Neural progenitor cell (in vitro differentiated cells): ENCODE measurements at regions not wholly inside any gene's neighbourhood (a gene's known extent, or its start where the extent isn't known, plus 50 kb on each side); places are given as distances from the start of the nearest gene placed in this dataset.

Source experiments
- CTCF ChIP-seq: fragments of 200-600 bp; sonication (generic); IDR thresholded peaks from 2 replicates; pipeline ENCODE4 v1.5.1; 2017; ENCODE audit warnings: antibody characterized with exemption, mild to moderate bottlenecking
- EZH2 ChIP-seq: fragments of 200-600 bp; sonication (generic); IDR thresholded peaks from 2 replicates; pipeline ENCODE4 v1.6.1; 2017; ENCODE audit warnings: antibody characterized with exemption, mild to moderate bottlenecking, moderate library complexity

GRCh38 chr9:115192835-115193525 lies 75.0 kb upstream of the TNC start:
- TF ChIP-seq CTCF (no peak), EZH2 (no peak)
